AG04449 (cell line): ENCODE measurements at regions not wholly inside any gene's neighbourhood (a gene's known extent, or its start where the extent isn't known, plus 50 kb on each side); places are given as distances from the start of the nearest gene placed in this dataset.

Experiments
- CTCF ChIA-PET: fragments of 350-600 bp; formaldehyde crosslinking; extraction: SDS; loops from one replicate; lab custom pipeline; 2021; ENCODE audit warnings: antibody characterized with exemption; lab: Yijun Ruan, JAX
- POLR2A ChIA-PET: fragments of 400-600, 350-600 bp; formaldehyde crosslinking; extraction: SDS; loops from one replicate; lab custom pipeline; 2020; ENCODE audit warnings: antibody characterized with exemption, inconsistent platforms; lab: Yijun Ruan, JAX
- DNase-seq: peaks from one replicate; pipeline ENCODE4 v3.0.0-alpha.2; 2010; ENCODE audit warnings: low read depth, low spot score
- H3K4me3 ChIP-seq: 2 replicates; pipeline ENCODE4 v1.5.1; 2011; ENCODE audit warnings: low read depth, mild to moderate bottlenecking, control low read depth, low read length
- TF ChIP-seq, protein P1 (sequence below): IDR thresholded peaks from one replicate; pipeline ENCODE4 v1.5.1; 2011; ENCODE audit warnings: mild to moderate bottlenecking, moderate library complexity, low read length, control low read depth, inconsistent platforms; ENCODE audit not compliant: insufficient read depth; ENCODE audit errors: missing control alignments

DNA sequence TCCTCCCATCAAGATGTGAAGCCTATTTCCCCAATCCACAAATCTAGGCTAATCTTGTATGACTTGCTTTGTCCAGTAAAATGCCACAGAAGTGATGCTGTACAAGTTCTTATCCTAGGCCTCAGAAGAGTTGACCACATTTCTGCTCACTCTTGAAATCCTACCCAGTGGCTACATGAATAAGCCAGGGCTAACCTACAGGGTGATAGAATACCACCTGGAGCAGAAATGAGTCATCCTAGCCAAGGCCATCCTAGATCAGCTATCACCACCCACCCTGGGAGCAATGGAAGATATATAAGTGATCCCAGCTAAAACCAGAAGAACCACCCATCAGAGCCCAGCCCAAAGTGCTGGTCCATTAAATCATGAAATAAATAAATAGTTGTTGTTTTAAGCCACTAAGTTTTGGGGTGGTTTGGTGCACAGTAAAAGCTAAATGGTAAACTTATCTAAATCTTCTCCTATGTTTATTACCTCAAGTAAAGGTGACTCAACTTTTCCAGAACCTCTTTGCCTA, 105.1 kb downstream of the RPS29 start:
- TF ChIP-seq, protein P1, sequence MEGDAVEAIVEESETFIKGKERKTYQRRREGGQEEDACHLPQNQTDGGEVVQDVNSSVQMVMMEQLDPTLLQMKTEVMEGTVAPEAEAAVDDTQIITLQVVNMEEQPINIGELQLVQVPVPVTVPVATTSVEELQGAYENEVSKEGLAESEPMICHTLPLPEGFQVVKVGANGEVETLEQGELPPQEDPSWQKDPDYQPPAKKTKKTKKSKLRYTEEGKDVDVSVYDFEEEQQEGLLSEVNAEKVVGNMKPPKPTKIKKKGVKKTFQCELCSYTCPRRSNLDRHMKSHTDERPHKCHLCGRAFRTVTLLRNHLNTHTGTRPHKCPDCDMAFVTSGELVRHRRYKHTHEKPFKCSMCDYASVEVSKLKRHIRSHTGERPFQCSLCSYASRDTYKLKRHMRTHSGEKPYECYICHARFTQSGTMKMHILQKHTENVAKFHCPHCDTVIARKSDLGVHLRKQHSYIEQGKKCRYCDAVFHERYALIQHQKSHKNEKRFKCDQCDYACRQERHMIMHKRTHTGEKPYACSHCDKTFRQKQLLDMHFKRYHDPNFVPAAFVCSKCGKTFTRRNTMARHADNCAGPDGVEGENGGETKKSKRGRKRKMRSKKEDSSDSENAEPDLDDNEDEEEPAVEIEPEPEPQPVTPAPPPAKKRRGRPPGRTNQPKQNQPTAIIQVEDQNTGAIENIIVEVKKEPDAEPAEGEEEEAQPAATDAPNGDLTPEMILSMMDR = no peak
- CTCF ChIA-PET = interaction anchor here (1.2 to 3.0 kb wide), 3 partner anchors 12 to 20 kb away, joined by 3 to 24 read pairs (median 17); no protein-coding TSS in a partner anchor

DNA sequence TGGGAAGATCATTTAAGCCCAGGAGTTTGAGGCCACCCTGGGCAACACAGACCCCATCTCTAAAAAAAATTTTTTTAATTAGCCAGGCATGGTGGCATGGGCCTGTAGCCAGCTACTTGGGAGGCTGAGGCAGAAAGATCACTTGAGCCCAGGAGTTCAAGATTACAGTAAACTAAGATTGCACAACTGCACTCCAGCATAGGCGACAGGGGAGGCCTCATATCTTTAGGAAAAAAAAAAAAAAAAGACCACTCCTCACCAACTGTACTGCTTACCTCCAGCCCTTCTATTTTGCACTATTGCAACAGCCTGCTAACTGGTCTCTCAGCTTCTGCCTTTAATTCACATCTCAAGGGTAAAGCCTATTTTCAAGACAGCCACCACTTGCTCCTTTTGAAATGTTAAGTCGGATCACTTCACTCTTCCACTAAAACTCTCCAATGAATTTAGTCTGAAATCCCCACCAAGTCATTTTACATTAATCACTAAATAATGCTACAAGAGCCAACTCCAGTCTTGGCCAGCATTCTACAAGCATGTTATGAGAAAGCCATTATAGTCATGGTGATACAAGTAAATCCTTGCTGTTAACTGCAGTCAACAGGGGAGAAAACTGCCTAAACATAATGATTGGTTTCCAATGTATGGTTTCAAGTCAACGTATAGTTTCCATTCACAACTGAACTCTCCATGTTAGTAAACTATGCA, 106.0 kb downstream of the RPS29 start:
- ChIA-PET POLR2A (no interaction called here), CTCF (interaction anchor here (1.2 to 3.0 kb wide), 3 partner anchors 11 to 19 kb away, joined by 3 to 24 read pairs (median 17); no protein-coding TSS in a partner anchor)
- TF ChIP-seq, protein P1 = no peak
- H3K4me3 ChIP-seq = no peak overlapping the region
- DNase-seq = no peak

More for the DNA sequence above, 105.1 kb downstream of the RPS29 start:
- POLR2A ChIA-PET = no interaction called here
- no peak overlapping the region for H3K4me3 ChIP-seq
- no peak for DNase-seq

DNA sequence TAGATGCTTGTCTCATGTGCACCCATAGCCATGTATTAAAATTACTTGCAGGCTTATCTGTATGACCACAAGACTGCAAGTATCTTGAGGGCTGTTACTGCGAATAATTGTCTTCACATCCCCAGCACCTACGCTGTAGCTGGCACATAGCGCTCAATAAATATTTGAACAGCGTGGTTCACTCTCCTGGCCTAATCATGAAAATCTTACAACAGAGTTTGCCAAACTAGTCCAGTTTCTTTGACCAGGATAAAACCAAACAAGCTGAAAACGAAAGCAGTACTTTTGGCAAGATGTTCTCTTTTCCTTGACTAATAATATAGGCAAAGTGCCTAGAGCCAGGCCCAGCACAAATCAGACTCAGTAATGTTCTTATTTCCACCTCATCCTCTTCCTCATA, 106.7 kb downstream of the RPS29 start:
- H3K4me3 ChIP-seq = no peak overlapping the region
- TF ChIP-seq, protein P1 = no peak
- POLR2A ChIA-PET = no interaction called here
- CTCF ChIA-PET = interaction anchor here (3.0 to 6.4 kb wide), 2 partner anchors 18 kb away, joined by 17 to 31 read pairs; no protein-coding TSS in a partner anchor
- no peak for DNase-seq

DNA sequence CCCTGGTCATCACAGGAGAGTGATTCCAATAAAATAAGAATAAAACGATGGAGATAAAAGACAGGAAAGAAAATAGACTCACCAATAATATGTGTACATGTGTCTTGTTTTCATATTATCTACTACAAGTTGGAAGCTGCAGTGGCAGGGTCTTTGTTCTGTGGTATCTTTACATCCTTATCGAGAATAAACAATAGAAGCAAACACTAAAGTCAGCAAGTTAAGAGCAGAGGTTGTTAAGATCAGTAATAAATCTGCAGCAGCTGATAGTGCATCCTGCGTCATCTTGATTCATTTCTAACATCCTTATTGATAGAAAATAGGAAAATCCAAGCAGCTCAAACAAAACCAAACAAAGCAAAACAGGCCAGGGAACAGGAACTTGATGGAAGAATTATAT, 107.4 kb downstream of the RPS29 start:
- POLR2A ChIA-PET = no interaction called here
- TF ChIP-seq, protein P1 = no peak
- CTCF ChIA-PET = interaction anchor here (1.1 to 6.4 kb wide), 2 partner anchors 9 to 18 kb away, joined by 3 to 31 read pairs; no protein-coding TSS in a partner anchor
- no peak for DNase-seq
- H3K4me3 ChIP-seq = no peak overlapping the region

DNA sequence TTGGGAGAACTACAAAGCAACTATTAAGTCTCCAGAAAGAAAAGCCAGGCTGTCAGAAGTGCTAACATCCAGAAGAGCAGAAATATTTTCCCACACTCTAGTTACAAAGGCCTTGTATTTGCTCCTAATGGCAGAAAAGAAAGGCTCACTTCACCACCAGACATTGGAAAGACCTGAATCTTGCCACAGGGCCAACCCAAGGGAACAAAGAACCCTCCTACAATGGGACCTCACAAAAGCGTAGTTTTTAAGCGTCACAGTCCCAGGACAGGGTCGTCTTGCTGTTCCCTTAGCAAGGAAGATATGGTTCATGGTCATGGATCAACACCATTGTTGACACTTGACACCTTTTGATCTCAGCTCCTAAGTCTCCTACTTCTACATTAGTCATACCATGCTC, 119.1 kb downstream of the RPS29 start:
- no peak for DNase-seq
- ChIA-PET CTCF (no interaction called here), POLR2A (no interaction called here)
- no peak overlapping the region for H3K4me3 ChIP-seq
- TF ChIP-seq, protein P1 = no peak

DNA sequence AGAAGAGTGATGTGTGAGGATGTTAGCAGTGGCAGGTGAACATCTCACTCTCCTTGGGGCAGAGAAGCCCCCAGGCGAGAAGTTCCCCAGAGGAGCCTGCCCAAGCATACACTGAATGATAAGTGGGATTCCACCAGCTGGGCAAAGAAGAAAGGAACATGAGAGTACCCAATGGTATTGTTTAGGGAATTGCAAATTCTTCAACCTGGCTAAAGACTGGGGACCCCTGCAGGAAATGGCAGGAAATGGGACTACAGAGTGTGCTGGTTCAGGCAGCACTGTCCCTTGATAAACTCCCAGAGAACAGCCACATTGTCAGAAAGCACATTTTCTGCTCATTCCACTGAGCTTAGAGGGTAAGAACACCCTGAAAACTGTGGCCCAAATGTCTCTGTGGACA, 121.3 kb downstream of the RPS29 start:
- no peak for DNase-seq

More for the DNA sequence above, 121.3 kb downstream of the RPS29 start:
- CTCF ChIA-PET = interaction anchor here (1.2 to 5.2 kb wide), 2 partner anchors 34 to 85 kb away, joined by 3 to 85 read pairs; no protein-coding TSS in a partner anchor
- POLR2A ChIA-PET = no interaction called here
- TF ChIP-seq, protein P1 = no peak
- H3K4me3 ChIP-seq = no peak overlapping the region
